ENCODE measurements at regions not wholly inside any gene's neighbourhood (a gene's known extent, or its start where the extent isn't known, plus 50 kb on each side); places are given as distances from the start of the nearest gene placed in this dataset.

- no peak for ATAC-seq
- no peak overlapping the region for H3K4me3 Mint-ChIP-seq
- no peaks in the 10 kb centered on the region for H3K27me3 Mint-ChIP-seq
- H3K27ac Mint-ChIP-seq: no peak overlapping the region
- no peak for DNase-seq
- no peaks in the 10 kb centered on the region for H3K9me3 Mint-ChIP-seq
- H3K4me1 Mint-ChIP-seq: no peaks in the 10 kb centered on the region
Measured at GRCh38 chr9:71383308-71383940, 262.0 kb upstream of the TRPM3 start.

- Mint-ChIP-seq H3K27ac (no peak overlapping the region), H3K4me3 (no peak overlapping the region), H3K9me3 (peaks cover 0 to 4% of the 10 kb centered on the region in 2 donors), H3K27me3 (peaks cover 5% of the 10 kb centered on the region), H3K4me1 (no peaks in the 10 kb centered on the region)
- DNase-seq: no peak
- ATAC-seq: no peak
Measured at GRCh38 chr9:71368157-71368556, 246.7 kb upstream of the TRPM3 start.

GRCh38 chr9:71364186-71364955 lies 242.9 kb upstream of the TRPM3 start:
- Mint-ChIP-seq H3K4me1 (no peaks in the 10 kb centered on the region), H3K4me3 (no peak overlapping the region), H3K9me3 (no peaks in the 10 kb centered on the region), H3K27ac (no peak overlapping the region), H3K27me3 (no peaks in the 10 kb centered on the region)
- ATAC-seq (no peak), DNase-seq (no peak)

- no peaks in the 10 kb centered on the region for H3K9me3 Mint-ChIP-seq
- ATAC-seq: no peak
- H3K4me3 Mint-ChIP-seq: no peak overlapping the region
- H3K27ac Mint-ChIP-seq: no peak overlapping the region
- DNase-seq: no peak
- no peaks in the 10 kb centered on the region for H3K27me3 Mint-ChIP-seq
- H3K4me1 Mint-ChIP-seq: no peaks in the 10 kb centered on the region
Measured at GRCh38 chr9:71363286-71363961, 242.0 kb upstream of the TRPM3 start.

- Mint-ChIP-seq H3K9me3 (no peaks in the 10 kb centered on the region), H3K4me3 (no peak overlapping the region), H3K27me3 (no peaks in the 10 kb centered on the region), H3K27ac (no peak overlapping the region), H3K4me1 (no peaks in the 10 kb centered on the region)
- DNase-seq: no peak
- ATAC-seq: no peak
Measured at GRCh38 chr9:71361357-71361756, 239.9 kb upstream of the TRPM3 start.

- no peak overlapping the region for H3K27ac Mint-ChIP-seq
Measured at GRCh38 chr9:71357346-71357745, 235.9 kb upstream of the TRPM3 start.

GRCh38 chr9:71355884-71356283 lies 234.5 kb upstream of the TRPM3 start:
- Mint-ChIP-seq H3K4me1 (no peaks in the 10 kb centered on the region), H3K27ac (no peak overlapping the region), H3K27me3 (no peaks in the 10 kb centered on the region), H3K4me3 (no peak overlapping the region), H3K9me3 (no peaks in the 10 kb centered on the region)
- DNase-seq (no peak), ATAC-seq (no peak)

More at GRCh38 chr9:71357346-71357745, 235.9 kb upstream of the TRPM3 start:
- DNase-seq (no peak), ATAC-seq (no peak)
- Mint-ChIP-seq H3K9me3 (no peaks in the 10 kb centered on the region), H3K4me1 (no peaks in the 10 kb centered on the region), H3K4me3 (no peak overlapping the region), H3K27me3 (no peaks in the 10 kb centered on the region)

- ATAC-seq (no peak), DNase-seq (no peak)
- Mint-ChIP-seq H3K27me3 (no peaks in the 10 kb centered on the region), H3K27ac (no peak overlapping the region), H3K4me3 (no peak overlapping the region), H3K4me1 (no peaks in the 10 kb centered on the region), H3K9me3 (no peaks in the 10 kb centered on the region)
Measured at GRCh38 chr9:71353720-71354119, 232.3 kb upstream of the TRPM3 start.

- Mint-ChIP-seq H3K9me3 (no peaks in the 10 kb centered on the region), H3K27ac (no peak overlapping the region), H3K4me1 (no peaks in the 10 kb centered on the region), H3K27me3 (no peaks in the 10 kb centered on the region), H3K4me3 (no peak overlapping the region)
- DNase-seq (no peak), ATAC-seq (no peak)
Measured at GRCh38 chr9:71352837-71353236, 231.4 kb upstream of the TRPM3 start.

GRCh38 chr9:71349218-71349617 lies 227.8 kb upstream of the TRPM3 start:
- Mint-ChIP-seq H3K4me1 (no peaks in the 10 kb centered on the region), H3K27ac (peak overlapping the region in 1 of 2 donors; percentile 52), H3K4me3 (no peak overlapping the region), H3K27me3 (no peaks in the 10 kb centered on the region), H3K9me3 (no peaks in the 10 kb centered on the region)
- DNase-seq: no peak
- no peak for ATAC-seq

GRCh38 chr9:71333321-71333720 lies 211.9 kb upstream of the TRPM3 start:
- no peaks in the 10 kb centered on the region for H3K27me3 Mint-ChIP-seq
- ATAC-seq: no peak
- peaks cover 0 to 13% of the 10 kb centered on the region in 2 donors for H3K9me3 Mint-ChIP-seq
- H3K27ac Mint-ChIP-seq: no peak overlapping the region
- H3K4me3 Mint-ChIP-seq: no peak overlapping the region
- DNase-seq: no peak
- no peaks in the 10 kb centered on the region for H3K4me1 Mint-ChIP-seq

- DNase-seq (no peak), ATAC-seq (no peak)
- H3K4me1 Mint-ChIP-seq: no peaks in the 10 kb centered on the region
- H3K27ac Mint-ChIP-seq: peak overlapping the region in 1 of 2 donors; percentile 40
- no peak overlapping the region for H3K4me3 Mint-ChIP-seq
- H3K27me3 Mint-ChIP-seq: no peaks in the 10 kb centered on the region
- peaks cover 0 to 3% of the 10 kb centered on the region in 2 donors for H3K9me3 Mint-ChIP-seq
Measured at GRCh38 chr9:71331603-71332002, 210.2 kb upstream of the TRPM3 start.

- no peak overlapping the region for H3K27ac Mint-ChIP-seq
- H3K27me3 Mint-ChIP-seq: no peaks in the 10 kb centered on the region
- H3K4me1 Mint-ChIP-seq: no peaks in the 10 kb centered on the region
- H3K9me3 Mint-ChIP-seq: no peaks in the 10 kb centered on the region
- H3K4me3 Mint-ChIP-seq: no peak overlapping the region
- ATAC-seq: no peak
- no peak for DNase-seq
Measured at GRCh38 chr9:71329873-71330272, 208.5 kb upstream of the TRPM3 start.

GRCh38 chr9:71326360-71326759 lies 204.9 kb upstream of the TRPM3 start:
- ATAC-seq: no peak
- no peak overlapping the region for H3K27ac Mint-ChIP-seq
- H3K4me3 Mint-ChIP-seq: no peak overlapping the region

GRCh38 chr9:71323357-71323756 lies 201.9 kb upstream of the TRPM3 start:
- no peak for DNase-seq
- H3K27me3 Mint-ChIP-seq: peaks cover 17% of the 10 kb centered on the region
- no peak overlapping the region for H3K4me3 Mint-ChIP-seq
- no peak for ATAC-seq
- no peaks in the 10 kb centered on the region for H3K4me1 Mint-ChIP-seq
- H3K9me3 Mint-ChIP-seq: no peaks in the 10 kb centered on the region
- no peak overlapping the region for H3K27ac Mint-ChIP-seq

More at GRCh38 chr9:71326360-71326759, 204.9 kb upstream of the TRPM3 start:
- Mint-ChIP-seq H3K4me1 (no peaks in the 10 kb centered on the region), H3K9me3 (no peaks in the 10 kb centered on the region), H3K27me3 (peaks cover 8% of the 10 kb centered on the region)
- no peak for DNase-seq

GRCh38 chr9:71322311-71322710 lies 200.9 kb upstream of the TRPM3 start:
- H3K27ac Mint-ChIP-seq: no peak overlapping the region
- peaks cover 17% of the 10 kb centered on the region for H3K27me3 Mint-ChIP-seq
- H3K4me1 Mint-ChIP-seq: no peaks in the 10 kb centered on the region
- H3K9me3 Mint-ChIP-seq: no peaks in the 10 kb centered on the region
- DNase-seq (no peak), ATAC-seq (no peak)
- H3K4me3 Mint-ChIP-seq: no peak overlapping the region
